ENCODE measurements at regions not wholly inside any gene's neighbourhood (a gene's known extent, or its start where the extent isn't known, plus 50 kb on each side); places are given as distances from the start of the nearest gene placed in this dataset.

DNA sequence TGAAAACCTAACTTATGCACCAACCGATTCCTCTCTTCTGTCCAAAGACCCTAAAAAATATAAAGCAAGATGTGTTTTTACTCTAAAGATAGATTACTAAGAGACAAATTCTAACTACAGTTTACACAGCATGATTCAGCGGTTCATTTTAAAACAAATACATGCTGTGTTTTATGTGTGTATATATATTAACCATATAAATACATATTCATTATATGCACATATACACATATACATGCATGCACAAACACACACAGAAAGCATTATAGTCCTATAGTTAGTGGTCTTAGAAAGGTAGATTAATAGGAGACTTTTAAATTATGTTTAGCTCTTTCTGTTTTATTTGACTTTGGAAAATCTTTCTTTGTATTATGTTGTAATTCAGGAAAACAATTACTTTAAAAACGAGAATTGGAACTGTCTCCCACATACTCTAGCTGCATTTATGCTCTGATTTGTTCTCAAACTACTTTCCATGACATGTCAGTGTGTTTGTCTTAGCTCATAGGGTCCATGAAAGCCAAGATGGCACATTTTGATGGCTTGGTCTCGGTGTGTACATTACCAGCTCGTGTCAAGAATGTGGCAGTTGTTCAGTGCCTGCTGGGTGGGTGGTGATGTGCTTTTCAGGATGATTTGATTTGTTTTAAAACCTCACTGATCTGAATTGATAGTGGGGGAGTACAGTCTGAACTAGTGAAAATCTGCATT, 548.8 kb upstream of the SALL1 start:
- no peak for TF ChIP-seq CHD1 (IDR thresholded peaks at IDR 0.05; ENCODE audit: low read depth, low read length)
- TF ChIP-seq MXI1 (IDR thresholded peaks at IDR 0.05; ENCODE audit: borderline replicate concordance, low read depth, low read length): no peak

All from IMR-90 (cell line).